SU-DHL-6 (cell line): ENCODE measurements at regions not wholly inside any gene's neighbourhood (a gene's known extent, or its start where the extent isn't known, plus 50 kb on each side); places are given as distances from the start of the nearest gene placed in this dataset.

Experiments used
- H2AFZ ChIP-seq: fragments of 200-600 bp; sonication (generic); 2 replicates; pipeline ENCODE4 v1.6.1; 2014; ENCODE audit warnings: low read depth, mild to moderate bottlenecking, moderate library complexity, mixed read lengths, antibody characterized with exemption, low read length; ENCODE audit not compliant: severe bottlenecking
- H3F3A ChIP-seq: fragments of 200-600 bp; shearing (Covaris generic); 2 replicates; pipeline ENCODE4 v1.6.0; 2016; ENCODE audit warnings: antibody characterized with exemption, mild to moderate bottlenecking; ENCODE audit not compliant: insufficient read depth
- H3K27ac ChIP-seq: fragments of 200-600 bp; sonication (generic); 2 replicates; pipeline ENCODE4 v1.5.1; 2016; ENCODE audit warnings: low read depth, mild to moderate bottlenecking, low read length, moderate library complexity, mixed read lengths
- H3K27me3 ChIP-seq: fragments of 200-600 bp; sonication (generic), shearing (Covaris generic); 2 replicates; pipeline ENCODE4 v1.6.0; 2014; ENCODE audit warnings: mild to moderate bottlenecking, low read length
- H3K36me3 ChIP-seq: fragments of 200-600 bp; sonication (generic); 2 replicates; pipeline ENCODE4 v1.6.1; 2014; ENCODE audit warnings: mild to moderate bottlenecking, low read length, mixed read lengths
- H3K4me2 ChIP-seq: fragments of 300-600, 200-600 bp; shearing (Covaris generic), sonication (generic); 2 replicates; pipeline ENCODE4 v1.6.0; 2014; ENCODE audit warnings: low read length, low read depth, mild to moderate bottlenecking; ENCODE audit not compliant: poor library complexity, severe bottlenecking
- H3K4me3 ChIP-seq: fragments of 200-600 bp; sonication (generic); 2 replicates; pipeline ENCODE4 v1.5.1; 2014; ENCODE audit warnings: antibody characterized with exemption, low read length, mild to moderate bottlenecking, mixed read lengths; ENCODE audit not compliant: insufficient read depth, poor library complexity, severe bottlenecking
- H3K79me2 ChIP-seq: fragments of 200-600 bp; sonication (generic); 2 replicates; pipeline ENCODE4 v1.6.1; 2014; ENCODE audit warnings: mild to moderate bottlenecking, low read length, moderate library complexity; ENCODE audit not compliant: insufficient read depth
- H3K9ac ChIP-seq: fragments of 200-600 bp; sonication (generic); 2 replicates; pipeline ENCODE4 v1.7.0; 2014; ENCODE audit warnings: mild to moderate bottlenecking, low read length
- H3K9me2 ChIP-seq: fragments of 200-600 bp; sonication (generic); replicated peaks from 2 replicates; pipeline ENCODE4 v1.6.1; 2014; ENCODE audit warnings: low read length; ENCODE audit not compliant: insufficient read depth
- H3K9me3 ChIP-seq: fragments of 200-600 bp; sonication (generic); 2 replicates; pipeline ENCODE4 v1.6.1; 2014; ENCODE audit warnings: low read length, mixed read lengths; ENCODE audit not compliant: insufficient read depth
- H4K20me1 ChIP-seq: fragments of 200-600 bp; sonication (generic); 2 replicates; pipeline ENCODE4 v1.6.1; 2014; ENCODE audit warnings: low read depth, mild to moderate bottlenecking, antibody characterized with exemption, low read length, moderate library complexity, mixed read lengths
- EZH2phosphoT487 ChIP-seq: fragments of 200-600 bp; sonication (generic), shearing (Covaris generic); conservative IDR thresholded peaks from 2 replicates; pipeline ENCODE4 v1.6.1; 2018; ENCODE audit warnings: mild to moderate bottlenecking, antibody characterized with exemption, low read length, moderate library complexity, mixed read lengths
- TF ChIP-seq, protein P1 (sequence below): fragments of 200-600 bp; sonication (generic); IDR thresholded peaks from one replicate; pipeline ENCODE4 v1.5.1; 2017; ENCODE audit warnings: antibody characterized with exemption, mild to moderate bottlenecking, low read length, moderate library complexity; ENCODE audit not compliant: insufficient read depth, poor library complexity, severe bottlenecking

DNA sequence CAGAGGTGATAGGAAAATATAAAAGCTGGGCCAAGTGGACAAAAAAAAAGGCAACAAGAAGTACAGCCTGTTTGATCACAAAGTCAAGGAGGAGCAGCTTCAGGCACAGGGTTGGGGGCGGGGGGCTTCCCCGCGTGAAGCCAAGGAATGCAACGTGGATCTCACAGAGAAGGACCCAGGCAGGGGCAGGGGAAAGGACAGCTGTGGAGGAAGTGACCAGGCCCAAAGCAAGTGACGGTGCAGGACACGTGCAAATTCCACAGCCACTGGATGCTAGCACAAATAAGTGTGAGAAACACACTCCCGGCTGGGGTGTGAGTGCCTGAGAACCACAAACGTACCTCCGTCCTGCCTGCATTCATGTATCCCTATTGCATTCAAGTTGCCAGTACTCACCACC lies 77.7 kb upstream of the DSCAM start:
- H3K9ac ChIP-seq = no peak overlapping the region
- H3F3A ChIP-seq = no peaks in the 10 kb centered on the region
- no peaks in the 10 kb centered on the region for H4K20me1 ChIP-seq
- H3K36me3 ChIP-seq = no peaks in the 10 kb centered on the region
- no peak overlapping the region for H3K4me2 ChIP-seq
- no peak overlapping the region for H2AFZ ChIP-seq
- H3K9me2 ChIP-seq = no peaks in the 10 kb centered on the region
- H3K27ac ChIP-seq = no peak overlapping the region
- H3K27me3 ChIP-seq = no peaks in the 10 kb centered on the region
- no peaks in the 10 kb centered on the region for H3K79me2 ChIP-seq
- no peak for TF ChIP-seq EZH2phosphoT487
- TF ChIP-seq, protein P1, sequence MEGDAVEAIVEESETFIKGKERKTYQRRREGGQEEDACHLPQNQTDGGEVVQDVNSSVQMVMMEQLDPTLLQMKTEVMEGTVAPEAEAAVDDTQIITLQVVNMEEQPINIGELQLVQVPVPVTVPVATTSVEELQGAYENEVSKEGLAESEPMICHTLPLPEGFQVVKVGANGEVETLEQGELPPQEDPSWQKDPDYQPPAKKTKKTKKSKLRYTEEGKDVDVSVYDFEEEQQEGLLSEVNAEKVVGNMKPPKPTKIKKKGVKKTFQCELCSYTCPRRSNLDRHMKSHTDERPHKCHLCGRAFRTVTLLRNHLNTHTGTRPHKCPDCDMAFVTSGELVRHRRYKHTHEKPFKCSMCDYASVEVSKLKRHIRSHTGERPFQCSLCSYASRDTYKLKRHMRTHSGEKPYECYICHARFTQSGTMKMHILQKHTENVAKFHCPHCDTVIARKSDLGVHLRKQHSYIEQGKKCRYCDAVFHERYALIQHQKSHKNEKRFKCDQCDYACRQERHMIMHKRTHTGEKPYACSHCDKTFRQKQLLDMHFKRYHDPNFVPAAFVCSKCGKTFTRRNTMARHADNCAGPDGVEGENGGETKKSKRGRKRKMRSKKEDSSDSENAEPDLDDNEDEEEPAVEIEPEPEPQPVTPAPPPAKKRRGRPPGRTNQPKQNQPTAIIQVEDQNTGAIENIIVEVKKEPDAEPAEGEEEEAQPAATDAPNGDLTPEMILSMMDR = no peak
- no peak overlapping the region for H3K4me3 ChIP-seq
- H3K9me3 ChIP-seq = no peaks in the 10 kb centered on the region

DNA sequence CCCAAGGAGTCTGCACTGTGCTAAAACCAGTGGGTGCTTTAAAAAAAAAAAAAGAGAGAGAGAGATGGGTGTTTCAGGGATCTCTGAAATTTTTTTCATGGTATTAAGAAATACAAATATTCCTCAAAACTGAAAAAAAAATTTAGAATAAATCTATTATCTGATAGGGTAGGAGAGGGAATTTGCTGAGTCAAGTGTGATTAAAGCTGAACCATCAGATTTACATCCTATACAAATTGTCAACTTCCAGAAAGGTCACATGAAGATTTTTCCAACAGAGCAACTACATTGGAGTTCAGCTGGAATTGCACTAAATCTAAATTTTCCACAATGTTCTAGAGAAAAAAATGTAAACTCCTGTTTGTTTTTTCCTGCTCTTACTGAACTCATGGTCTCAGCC lies 79.3 kb upstream of the DSCAM start:
- Histone ChIP-seq H3K4me2 (no peak overlapping the region), H3K4me3 (no peak overlapping the region), H4K20me1 (no peaks in the 10 kb centered on the region), H3K79me2 (no peaks in the 10 kb centered on the region), H3K27me3 (no peaks in the 10 kb centered on the region), H3K9me2 (no peaks in the 10 kb centered on the region), H2AFZ (no peak overlapping the region), H3K9ac (no peak overlapping the region), H3K36me3 (no peaks in the 10 kb centered on the region), H3F3A (no peaks in the 10 kb centered on the region), H3K27ac (no peak overlapping the region), H3K9me3 (no peaks in the 10 kb centered on the region)
- TF ChIP-seq, protein P1 = no peak
- no peak for TF ChIP-seq EZH2phosphoT487

DNA sequence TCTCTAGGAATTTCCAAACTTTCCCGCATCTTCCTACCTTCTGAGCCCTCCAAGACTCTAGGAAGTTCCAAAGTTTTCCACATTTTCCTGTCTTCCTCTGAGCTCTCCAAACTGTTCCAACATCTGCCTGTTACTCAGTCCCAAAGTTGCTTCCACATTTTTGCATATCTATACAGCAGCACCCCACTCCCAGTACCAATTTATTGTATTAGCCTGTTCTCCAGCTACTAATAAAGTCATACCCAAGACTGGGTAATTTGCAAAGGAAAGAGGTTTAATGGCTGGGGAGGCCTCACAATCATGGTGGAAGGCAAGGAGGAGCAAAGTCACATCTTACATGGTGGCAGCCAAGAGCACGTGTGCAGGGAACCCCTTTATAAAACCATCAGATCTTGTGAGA lies 82.9 kb upstream of the DSCAM start:
- Histone ChIP-seq H3K27ac (no peak overlapping the region), H3K4me3 (no peak overlapping the region), H3F3A (no peaks in the 10 kb centered on the region), H3K79me2 (no peaks in the 10 kb centered on the region), H3K9me2 (no peaks in the 10 kb centered on the region), H3K9ac (no peak overlapping the region), H2AFZ (no peak overlapping the region), H3K27me3 (no peaks in the 10 kb centered on the region), H3K9me3 (no peaks in the 10 kb centered on the region), H3K36me3 (no peaks in the 10 kb centered on the region), H4K20me1 (no peaks in the 10 kb centered on the region), H3K4me2 (no peak overlapping the region)
- TF ChIP-seq EZH2phosphoT487 = no peak
- TF ChIP-seq, protein P1 = no peak

DNA sequence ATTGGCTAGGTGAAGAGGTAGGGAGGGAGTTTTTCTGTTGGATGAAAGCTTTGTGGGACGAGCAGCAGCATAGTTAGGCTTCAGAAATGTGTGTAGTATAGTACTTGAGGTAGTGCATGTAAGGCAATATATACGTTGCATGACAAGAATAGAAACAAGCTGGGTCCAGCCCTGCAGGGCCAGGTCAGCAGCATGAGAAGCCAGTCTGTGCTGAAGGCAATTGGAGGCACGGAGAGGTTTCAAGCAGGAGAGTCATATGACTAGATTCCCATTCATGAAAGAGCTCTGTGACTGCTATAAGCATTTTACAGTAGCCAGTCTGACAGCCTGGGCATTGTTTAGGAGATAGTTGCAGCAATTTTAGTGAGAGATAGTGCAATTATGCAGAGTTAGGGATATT lies 84.2 kb upstream of the DSCAM start:
- Histone ChIP-seq H3K27ac (no peak overlapping the region), H3K9me3 (no peaks in the 10 kb centered on the region), H3K9me2 (no peaks in the 10 kb centered on the region), H3K9ac (no peak overlapping the region), H3F3A (no peaks in the 10 kb centered on the region), H2AFZ (no peak overlapping the region), H4K20me1 (no peaks in the 10 kb centered on the region), H3K36me3 (no peaks in the 10 kb centered on the region), H3K4me3 (no peak overlapping the region), H3K27me3 (no peaks in the 10 kb centered on the region), H3K4me2 (no peak overlapping the region), H3K79me2 (no peaks in the 10 kb centered on the region)
- TF ChIP-seq EZH2phosphoT487 = no peak
- TF ChIP-seq, protein P1 = no peak
